HG03432 (cell line): ENCODE measurements at regions not wholly inside any gene's neighbourhood (a gene's known extent, or its start where the extent isn't known, plus 50 kb on each side); places are given as distances from the start of the nearest gene placed in this dataset.

Source experiments
- ATAC-seq: cut with Tn5 transposase; IDR thresholded peaks from one replicate; pipeline ENCODE4 v1.9.1; 2021; ENCODE audit warnings: mild to moderate bottlenecking, moderate library complexity; ENCODE audit not compliant: unreplicated experiment

DNA sequence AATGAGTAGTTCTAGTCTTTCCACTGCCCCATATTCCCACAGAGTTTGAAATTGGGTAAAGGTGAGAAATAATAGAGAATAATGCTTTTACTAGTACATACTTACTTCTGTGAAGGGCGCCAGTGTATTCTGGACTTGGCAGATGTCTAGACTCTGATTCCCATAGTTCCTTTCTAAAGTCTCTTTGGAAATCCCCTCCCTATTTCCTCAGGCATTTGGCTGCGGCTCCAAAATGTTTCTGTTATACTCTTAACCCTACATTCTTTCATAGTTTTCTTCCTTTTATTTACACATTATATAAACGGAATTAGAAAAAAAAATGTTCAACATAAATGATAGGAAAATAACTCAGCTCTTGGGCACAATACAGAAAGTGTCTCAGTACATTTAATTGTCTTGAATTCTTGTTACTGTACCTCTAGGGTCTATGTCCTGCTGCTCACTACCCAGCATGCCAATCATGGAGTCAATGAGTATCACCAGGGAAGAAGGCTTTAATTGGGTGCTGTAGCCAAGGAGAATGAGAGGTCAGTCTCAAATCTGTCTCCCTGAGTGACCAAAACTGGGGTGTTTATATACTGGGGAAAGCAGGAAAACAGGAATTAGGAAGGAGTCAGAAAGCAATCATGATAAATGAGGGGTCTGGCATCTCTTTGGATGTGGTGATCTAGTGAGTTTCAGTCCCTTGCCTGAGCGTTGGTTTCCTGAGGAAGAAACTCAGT is 147.8 kb upstream of the MMADHC start:
- no peak for ATAC-seq

GRCh38 chr2:149733936-149734685 is 146.5 kb upstream of the MMADHC start:
- no peak for ATAC-seq

- no peak for ATAC-seq
Observed at GRCh38 chr2:149732730-149733290, 145.2 kb upstream of the MMADHC start.

DNA sequence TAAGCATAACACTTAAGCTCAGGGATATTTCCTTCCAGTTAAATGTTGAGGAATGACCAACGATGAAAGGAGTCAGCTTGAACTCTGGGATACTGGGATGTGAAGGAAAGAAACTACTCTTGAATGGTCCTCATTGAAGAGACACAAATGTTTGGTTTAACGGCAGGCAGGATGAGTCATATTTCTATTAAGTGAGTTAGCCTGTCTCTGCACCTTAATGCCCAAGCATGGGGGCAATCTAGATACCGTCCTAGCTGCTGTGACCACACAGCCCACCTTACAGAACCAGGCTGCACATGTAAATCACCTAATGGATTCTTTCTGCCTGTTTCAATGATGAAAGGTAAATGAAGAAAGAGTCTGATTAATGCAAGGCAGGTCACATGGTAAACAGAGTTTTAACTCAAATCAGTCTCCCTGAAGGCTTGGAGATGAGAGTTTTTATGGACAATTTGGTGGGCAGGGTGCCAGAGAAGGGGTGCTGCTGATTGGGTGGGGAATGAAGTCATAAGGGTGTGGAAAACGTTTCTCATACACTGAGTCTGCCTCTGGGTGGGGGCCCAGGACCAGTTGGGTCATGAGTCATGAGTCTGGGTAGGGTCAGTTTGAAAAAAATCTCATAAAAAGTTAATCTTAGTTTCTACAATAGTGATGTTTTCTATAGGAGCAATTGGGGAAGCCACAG is 144.6 kb upstream of the MMADHC start:
- ATAC-seq, result no peak

DNA sequence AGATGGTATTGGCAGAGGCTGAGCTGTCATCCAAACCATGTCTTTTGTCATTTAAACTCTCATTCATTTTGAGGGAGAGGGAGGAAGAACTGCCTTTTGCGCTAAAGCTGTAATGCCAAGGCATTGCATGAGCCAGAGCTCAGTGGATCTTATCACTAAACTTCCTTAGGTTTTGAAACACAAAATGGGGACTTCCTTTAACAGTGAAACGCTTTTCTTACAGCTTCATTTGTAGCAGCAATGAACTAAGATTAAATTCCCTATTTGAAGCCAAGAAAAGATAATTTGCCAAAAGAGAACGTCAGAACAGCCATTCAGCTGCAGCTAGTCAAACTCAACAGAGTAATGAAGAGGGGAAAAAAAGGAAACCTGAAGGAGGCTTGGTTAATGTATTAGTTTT is 143.5 kb upstream of the MMADHC start:
- ATAC-seq, result no peak

GRCh38 chr2:149729586-149729985 is 142.0 kb upstream of the MMADHC start:
- no peak for ATAC-seq

GRCh38 chr2:149727927-149728326 is 140.4 kb upstream of the MMADHC start:
- no peak for ATAC-seq

DNA sequence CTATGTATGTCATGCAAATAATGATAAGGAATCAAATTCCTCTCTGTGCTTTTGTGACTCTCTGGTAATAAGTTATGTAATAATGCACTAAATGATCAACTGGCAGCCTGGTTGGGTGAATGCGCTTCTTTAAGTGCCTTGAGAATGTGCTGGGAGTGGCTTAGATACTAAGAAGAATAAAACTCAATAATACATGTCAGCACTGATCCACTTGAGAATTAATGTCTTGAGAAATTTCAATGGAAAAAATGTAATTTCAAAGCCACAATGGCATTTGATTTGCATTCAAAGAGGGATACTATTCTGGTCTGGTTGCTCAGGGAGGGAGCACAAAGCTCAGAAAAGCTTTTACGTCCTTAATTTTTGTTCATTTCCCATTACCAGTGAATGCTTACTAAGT is 137.7 kb upstream of the MMADHC start:
- no peak for ATAC-seq

GRCh38 chr2:149724091-149724490 is 136.5 kb upstream of the MMADHC start:
- no peak for ATAC-seq

GRCh38 chr2:149720615-149721014 is 133.0 kb upstream of the MMADHC start:
- ATAC-seq, result no peak

DNA sequence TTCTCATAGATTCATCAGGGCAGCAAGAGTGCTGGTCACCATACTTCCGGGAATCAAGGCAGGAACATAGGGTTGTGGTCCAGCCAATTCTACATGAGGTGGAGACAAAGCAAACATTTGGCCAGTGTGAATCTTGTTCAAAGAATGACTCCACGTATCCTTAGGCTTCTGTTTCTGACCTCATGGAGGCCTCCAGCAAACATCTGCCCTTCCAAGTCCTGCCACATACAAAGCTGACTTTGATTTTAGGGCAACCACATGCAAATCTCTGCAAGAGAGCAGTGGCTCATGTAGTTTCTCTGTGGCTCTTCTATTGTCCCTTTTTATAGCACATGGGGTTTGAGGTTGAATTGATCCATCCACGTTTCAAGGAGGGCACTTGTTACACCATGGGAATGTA is 132.1 kb upstream of the MMADHC start:
- ATAC-seq, result no peak

DNA sequence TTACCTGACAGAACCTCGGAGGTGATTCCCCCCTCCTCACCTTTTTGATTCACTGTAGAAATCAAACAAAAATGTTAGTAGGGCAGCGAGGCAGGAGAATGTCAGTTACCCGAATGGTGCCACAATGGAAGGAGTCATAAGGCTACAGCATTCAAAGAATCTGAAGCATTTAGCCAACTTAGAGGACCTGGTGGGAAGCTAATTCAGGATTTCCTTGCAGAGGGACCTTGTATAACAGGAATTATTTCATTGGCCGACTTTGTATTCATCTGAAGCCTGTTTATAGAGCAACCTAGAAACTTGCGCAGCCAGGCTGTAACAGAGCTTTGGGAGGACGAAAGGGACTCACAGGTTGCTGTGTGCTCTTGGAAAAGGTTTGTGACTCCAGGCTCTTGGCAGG is 129.1 kb upstream of the MMADHC start:
- no peak for ATAC-seq

GRCh38 chr2:149715894-149716293 is 128.3 kb upstream of the MMADHC start:
- ATAC-seq, result no peak

DNA sequence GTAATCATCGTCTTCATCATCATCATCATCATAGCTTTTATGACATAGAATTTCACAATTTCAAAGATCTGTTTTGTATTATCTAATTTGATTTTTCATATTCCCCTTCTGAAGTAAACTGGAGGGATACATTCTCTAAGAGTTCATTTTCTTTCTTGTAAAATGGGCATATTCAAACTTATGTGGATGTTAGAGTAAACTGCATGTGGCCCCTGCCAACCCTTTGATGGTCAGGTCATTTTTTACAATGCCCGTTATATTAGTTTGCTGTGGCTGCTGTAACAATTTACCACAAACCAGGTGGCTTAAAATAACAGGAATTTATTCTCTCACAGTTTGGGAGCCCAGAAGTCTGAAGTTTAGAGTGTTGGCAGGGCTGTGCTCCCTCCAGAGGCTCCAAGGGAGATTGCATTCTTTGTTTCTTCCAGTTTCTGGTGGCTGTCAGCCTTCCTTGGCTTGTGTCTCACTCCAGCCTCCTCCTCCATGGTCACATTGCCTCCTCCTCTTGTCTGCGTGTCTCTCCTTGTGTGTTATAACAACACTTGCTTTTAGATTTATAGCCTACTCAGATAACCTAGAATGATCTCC is 127.5 kb upstream of the MMADHC start:
- ATAC-seq, result peak; percentile 64

DNA sequence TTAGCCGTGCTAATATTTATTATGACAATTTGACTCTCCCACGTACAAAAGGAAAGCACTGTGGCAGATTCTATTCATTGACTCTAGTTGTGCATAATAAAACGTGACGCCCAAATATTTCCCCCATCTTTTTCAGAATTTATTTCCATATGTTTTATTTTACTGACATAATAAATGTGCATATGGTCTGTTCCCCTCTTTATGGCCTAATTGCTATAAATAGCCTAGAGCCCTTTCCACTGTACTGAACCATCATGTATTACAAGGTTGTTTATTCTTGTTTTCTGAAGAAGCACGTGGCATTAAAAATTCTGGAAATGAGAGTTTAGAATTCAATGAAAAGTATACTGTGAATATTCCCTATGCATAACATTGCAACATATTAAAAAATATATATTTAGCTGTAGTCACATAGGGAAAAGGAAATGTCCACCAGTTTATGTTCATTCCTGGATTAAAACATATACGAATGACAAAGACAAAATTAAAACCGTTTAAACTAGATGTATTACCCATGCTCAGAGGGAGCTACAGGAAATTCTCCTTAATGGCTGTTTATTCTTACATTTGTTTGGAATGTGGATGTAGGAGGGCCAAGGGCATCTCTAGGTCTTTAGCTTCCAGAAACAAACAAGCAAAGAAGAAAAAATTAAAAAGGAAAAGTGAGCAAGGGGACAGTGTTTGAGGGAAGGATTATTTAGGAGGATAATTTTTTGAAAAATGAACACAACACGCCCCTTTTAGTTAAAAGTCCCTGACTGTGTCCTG is 122.1 kb upstream of the MMADHC start:
- no peak for ATAC-seq

DNA sequence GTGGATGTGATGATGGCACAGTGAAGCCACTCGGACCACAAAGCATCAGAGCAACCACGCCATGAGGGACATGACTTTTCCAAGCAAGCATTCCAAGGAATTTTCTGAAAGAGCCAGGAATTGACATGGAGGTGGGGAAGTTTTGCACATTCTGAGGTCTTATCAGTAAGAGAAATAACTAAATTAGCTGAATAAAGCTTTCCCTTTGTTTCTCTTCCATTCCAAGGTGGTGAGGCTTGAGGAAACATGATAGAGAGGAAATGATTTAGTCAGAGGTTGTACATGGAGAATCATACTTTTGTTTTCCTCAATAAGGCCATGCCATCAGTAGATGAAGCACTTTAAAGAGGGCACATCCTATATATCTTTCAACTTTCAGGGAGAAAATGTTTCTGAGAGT is 115.7 kb upstream of the MMADHC start:
- ATAC-seq, result no peak

DNA sequence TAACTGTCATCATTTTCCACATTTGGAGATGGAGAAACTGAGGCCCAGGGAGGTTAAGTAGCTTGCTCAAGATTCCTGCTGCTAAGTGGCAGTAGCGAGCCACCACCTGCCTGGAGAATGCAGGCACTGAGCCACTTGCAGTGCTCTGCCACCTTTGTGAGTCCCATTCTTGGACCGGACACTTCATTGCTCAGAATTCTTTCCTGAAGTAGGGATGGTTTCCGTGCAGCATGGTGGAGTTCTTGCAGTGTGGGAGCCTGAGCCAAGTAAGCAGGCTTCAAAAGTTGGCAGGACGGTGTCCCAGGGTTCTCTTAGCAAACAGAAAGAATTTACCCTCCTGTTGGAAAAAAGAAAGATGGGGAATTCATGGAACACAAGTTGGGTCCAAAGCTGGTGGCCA is 115.0 kb upstream of the MMADHC start:
- ATAC-seq, result no peak

DNA sequence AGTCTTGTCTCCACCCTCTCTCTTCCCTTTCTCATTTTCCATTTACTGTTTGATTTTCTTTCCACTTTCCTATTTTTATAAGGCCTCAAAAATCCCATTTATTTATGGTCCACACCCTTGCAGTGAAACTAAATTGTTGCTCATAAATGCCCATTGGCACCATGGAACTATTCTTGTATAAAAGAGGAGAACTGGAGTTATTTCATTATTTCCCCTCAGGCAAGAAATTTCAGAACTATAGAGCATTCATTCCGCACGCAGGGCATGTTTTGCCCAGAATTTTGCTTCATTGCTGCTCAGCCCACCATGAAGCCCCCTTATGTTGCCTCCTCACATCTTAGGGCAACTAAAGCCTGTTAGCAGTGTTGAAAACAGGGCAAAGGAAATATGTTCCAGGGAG is 113.7 kb upstream of the MMADHC start:
- ATAC-seq, result no peak

DNA sequence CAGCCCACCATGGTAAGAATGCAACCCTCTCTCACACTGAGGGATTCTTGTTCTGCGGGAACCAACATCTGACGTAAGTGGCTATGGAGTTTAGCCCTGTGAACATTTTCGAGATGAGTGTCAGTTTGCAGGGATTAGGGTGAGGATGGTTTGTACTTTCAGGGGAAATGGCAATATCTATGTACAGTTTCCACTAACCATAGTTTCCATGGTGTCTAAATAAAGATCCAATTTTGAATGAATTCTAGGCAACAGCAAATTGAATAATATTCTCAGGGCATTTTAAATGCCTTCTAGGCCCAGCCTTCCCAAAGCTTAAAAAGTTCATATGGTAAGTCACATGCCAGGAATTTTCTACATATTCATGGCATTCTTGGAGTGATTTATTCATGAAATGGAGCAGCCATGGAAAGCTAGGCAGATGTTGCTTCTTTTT is 105.4 kb upstream of the MMADHC start:
- ATAC-seq, result no peak

GRCh38 chr2:149690825-149691224 is 103.2 kb upstream of the MMADHC start:
- no peak for ATAC-seq

GRCh38 chr2:149687052-149687427 is 99.5 kb upstream of the MMADHC start:
- no peak for ATAC-seq
